ENCODE measurements at regions not wholly inside any gene's neighbourhood (a gene's known extent, or its start where the extent isn't known, plus 50 kb on each side); places are given as distances from the start of the nearest gene placed in this dataset.

GRCh38 chr15:70291305-70292075 is 193.8 kb upstream of the TLE3 start:
- ChIA-PET POLR2A (ENCODE audit: low non-redundant PET) (no interaction called here), CTCF (no interaction called here)
- BruUV-seq (replicated peaks) = no TSS peak

DNA sequence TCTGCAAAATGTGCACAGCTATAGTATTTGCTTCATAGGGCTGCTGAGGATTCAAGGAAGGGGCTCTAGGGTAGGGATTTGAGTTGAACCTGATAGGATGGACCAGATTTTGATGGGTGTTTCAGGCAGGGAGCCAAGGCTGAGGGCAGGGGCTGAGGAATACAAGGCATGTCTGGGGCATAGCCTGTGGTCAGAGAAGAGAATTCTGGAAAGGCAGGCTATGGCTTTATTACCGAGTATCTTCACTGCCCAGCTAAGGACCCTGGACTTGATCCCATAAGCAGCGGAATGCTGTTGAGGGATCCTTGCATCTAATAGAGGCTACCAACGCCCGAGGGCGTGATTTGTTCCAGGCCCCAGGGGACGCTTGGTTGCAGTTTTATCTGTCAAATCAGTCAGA is 193.0 kb upstream of the TLE3 start:
- Histone ChIP-seq H3K27me3 (replicated peaks; ENCODE audit: insufficient read depth, low read depth, low read length, poor library complexity) (no peaks in the 10 kb centered on the region), H3K4me1 (ENCODE audit: insufficient read depth, low read length, poor library complexity, severe bottlenecking) (peaks cover 8% of the 10 kb centered on the region), H3K36me3 (ENCODE audit: insufficient read depth, low read length, poor library complexity, severe bottlenecking) (no peaks in the 10 kb centered on the region), H3K4me3 (ENCODE audit: low read depth, low read length, poor library complexity, severe bottlenecking) (no peak overlapping the region), H3K27ac (ENCODE audit: low read depth, low read length, poor library complexity, severe bottlenecking) (no peak overlapping the region), H3K9me3 (ENCODE audit: low read depth, low read length, poor library complexity, severe bottlenecking) (no peaks in the 10 kb centered on the region)
- intact Hi-C loops (cut with micrococcal nuclease; ENCODE audit: unreplicated experiment) = no loop called here
- BruUV-seq (replicated peaks) = no TSS peak
- no peak for TF ChIP-seq EZH2 (IDR thresholded peaks at IDR 0.05; ENCODE audit: borderline replicate concordance, low read depth, low read length, poor library complexity, severe bottlenecking)
- TF ChIP-seq, protein P1, sequence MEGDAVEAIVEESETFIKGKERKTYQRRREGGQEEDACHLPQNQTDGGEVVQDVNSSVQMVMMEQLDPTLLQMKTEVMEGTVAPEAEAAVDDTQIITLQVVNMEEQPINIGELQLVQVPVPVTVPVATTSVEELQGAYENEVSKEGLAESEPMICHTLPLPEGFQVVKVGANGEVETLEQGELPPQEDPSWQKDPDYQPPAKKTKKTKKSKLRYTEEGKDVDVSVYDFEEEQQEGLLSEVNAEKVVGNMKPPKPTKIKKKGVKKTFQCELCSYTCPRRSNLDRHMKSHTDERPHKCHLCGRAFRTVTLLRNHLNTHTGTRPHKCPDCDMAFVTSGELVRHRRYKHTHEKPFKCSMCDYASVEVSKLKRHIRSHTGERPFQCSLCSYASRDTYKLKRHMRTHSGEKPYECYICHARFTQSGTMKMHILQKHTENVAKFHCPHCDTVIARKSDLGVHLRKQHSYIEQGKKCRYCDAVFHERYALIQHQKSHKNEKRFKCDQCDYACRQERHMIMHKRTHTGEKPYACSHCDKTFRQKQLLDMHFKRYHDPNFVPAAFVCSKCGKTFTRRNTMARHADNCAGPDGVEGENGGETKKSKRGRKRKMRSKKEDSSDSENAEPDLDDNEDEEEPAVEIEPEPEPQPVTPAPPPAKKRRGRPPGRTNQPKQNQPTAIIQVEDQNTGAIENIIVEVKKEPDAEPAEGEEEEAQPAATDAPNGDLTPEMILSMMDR (conservative IDR thresholded peaks at IDR 0.05; ENCODE audit: low read depth, low read length) = no peak
- ChIA-PET POLR2A (ENCODE audit: low non-redundant PET) (no interaction called here), CTCF (no interaction called here)
- DNase-seq (ENCODE audit: low spot score) = no peak

More at GRCh38 chr15:70291305-70292075, 193.8 kb upstream of the TLE3 start:
- no peaks in the 10 kb centered on the region for H3K9me3 ChIP-seq (ENCODE audit: low read depth, low read length, poor library complexity, severe bottlenecking)
- DNase-seq (ENCODE audit: low spot score) = no peak
- intact Hi-C loops (cut with micrococcal nuclease; ENCODE audit: unreplicated experiment) = no loop called here
- peaks cover under 1% of the 10 kb centered on the region for H3K4me1 ChIP-seq (ENCODE audit: insufficient read depth, low read length, poor library complexity, severe bottlenecking)
- no peaks in the 10 kb centered on the region for H3K36me3 ChIP-seq (ENCODE audit: insufficient read depth, low read length, poor library complexity, severe bottlenecking)
- H3K4me3 ChIP-seq (ENCODE audit: low read depth, low read length, poor library complexity, severe bottlenecking) = no peak overlapping the region
- H3K27ac ChIP-seq (ENCODE audit: low read depth, low read length, poor library complexity, severe bottlenecking) = no peak overlapping the region
- no peak for TF ChIP-seq EZH2 (IDR thresholded peaks at IDR 0.05; ENCODE audit: borderline replicate concordance, low read depth, low read length, poor library complexity, severe bottlenecking)
- TF ChIP-seq, protein P1 (conservative IDR thresholded peaks at IDR 0.05; ENCODE audit: low read depth, low read length) = no peak
- H3K27me3 ChIP-seq (replicated peaks; ENCODE audit: insufficient read depth, low read depth, low read length, poor library complexity) = no peaks in the 10 kb centered on the region

DNA sequence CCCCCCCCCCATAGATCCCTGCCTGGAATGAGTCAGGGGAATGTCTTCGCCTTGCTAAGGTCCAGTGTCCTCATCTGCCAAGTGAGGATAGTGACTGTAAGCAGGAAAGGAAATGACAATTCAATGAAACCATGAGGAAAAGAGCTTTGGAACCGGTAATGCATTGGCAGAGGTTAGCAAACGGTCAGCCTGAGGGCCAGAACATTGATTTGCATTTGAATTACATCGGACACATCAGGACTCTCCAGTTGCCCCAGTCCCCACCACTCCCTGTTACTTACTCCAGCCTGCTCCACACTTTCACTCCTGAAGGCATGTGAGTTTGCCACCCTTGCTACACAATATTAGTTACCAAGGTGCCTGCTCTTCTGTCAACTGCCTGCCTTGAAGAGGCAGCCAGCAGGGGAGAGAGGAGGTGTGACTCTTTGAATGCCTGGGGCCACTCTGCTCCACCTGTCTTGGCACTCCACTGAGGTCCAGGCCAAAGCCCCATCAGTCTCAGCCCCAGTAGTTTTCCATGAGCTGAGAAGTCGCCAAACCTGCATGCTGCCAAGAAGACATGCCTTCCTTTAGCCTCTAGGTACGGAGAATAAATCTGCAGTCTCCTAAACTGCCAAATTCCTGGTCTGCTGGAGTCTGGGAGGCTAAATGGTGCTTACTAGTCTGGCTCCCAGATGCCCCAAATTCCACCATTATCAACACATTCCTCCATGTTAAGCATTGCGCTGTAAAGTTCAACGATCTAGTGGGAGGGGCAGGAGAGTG is 191.7 kb upstream of the TLE3 start:
- intact Hi-C loops (cut with micrococcal nuclease; ENCODE audit: unreplicated experiment) = no loop called here
- peaks cover 8% of the 10 kb centered on the region for H3K4me1 ChIP-seq (ENCODE audit: insufficient read depth, low read length, poor library complexity, severe bottlenecking)
- no TSS peak for BruUV-seq (replicated peaks)
- no peaks in the 10 kb centered on the region for H3K36me3 ChIP-seq (ENCODE audit: insufficient read depth, low read length, poor library complexity, severe bottlenecking)
- no peaks in the 10 kb centered on the region for H3K27me3 ChIP-seq (replicated peaks; ENCODE audit: insufficient read depth, low read depth, low read length, poor library complexity)
- H3K4me3 ChIP-seq (ENCODE audit: low read depth, low read length, poor library complexity, severe bottlenecking) = no peak overlapping the region
- DNase-seq (ENCODE audit: low spot score) = no peak
- ChIA-PET CTCF (no interaction called here), POLR2A (ENCODE audit: low non-redundant PET) (no interaction called here)
- TF ChIP-seq, protein P1 (conservative IDR thresholded peaks at IDR 0.05; ENCODE audit: low read depth, low read length) = no peak
- TF ChIP-seq EZH2 (IDR thresholded peaks at IDR 0.05; ENCODE audit: borderline replicate concordance, low read depth, low read length, poor library complexity, severe bottlenecking) = no peak
- H3K9me3 ChIP-seq (ENCODE audit: low read depth, low read length, poor library complexity, severe bottlenecking) = no peaks in the 10 kb centered on the region
- no peak overlapping the region for H3K27ac ChIP-seq (ENCODE audit: low read depth, low read length, poor library complexity, severe bottlenecking)

All from A673 (cell line).